ENCODE measurements at regions not wholly inside any gene's neighbourhood (a gene's known extent, or its start where the extent isn't known, plus 50 kb on each side); places are given as distances from the start of the nearest gene placed in this dataset.

- TF ChIP-seq CTCF (IDR thresholded peaks at IDR 0.05) (no peak), USF2 (CRISPR knock-in tag; IDR thresholded peaks at IDR 0.05) (no peak), ESRRA (CRISPR knock-in tag; IDR thresholded peaks at IDR 0.05; ENCODE audit: borderline replicate concordance) (no peak)
Measured at GRCh38 chr2:192437653-192438052, 242.9 kb upstream of the TMEFF2 start.

All from WTC11 (cell line).